IMR-90 (cell line): ENCODE measurements at regions not wholly inside any gene's neighbourhood (a gene's known extent, or its start where the extent isn't known, plus 50 kb on each side); places are given as distances from the start of the nearest gene placed in this dataset.

Source experiments
- FOS ChIP-seq: fragments of 150-350 bp; IDR thresholded peaks from 2 replicates; pipeline ENCODE4 v1.6.1; 2016; ENCODE audit warnings: low read depth, low read length
- MAFK ChIP-seq: IDR thresholded peaks from 2 replicates; pipeline ENCODE4 v1.6.1; 2012; ENCODE audit warnings: low read depth, low read length, improper control_type of control experiment
- MAZ ChIP-seq: IDR thresholded peaks from 2 replicates; pipeline ENCODE4 v1.6.1; 2012; ENCODE audit warnings: low read depth, mild to moderate bottlenecking, low read length, improper control_type of control experiment, moderate library complexity, borderline replicate concordance
- POLR2A ChIP-seq: IDR thresholded peaks from 2 replicates; pipeline ENCODE4 v1.6.1; 2012; ENCODE audit warnings: mild to moderate bottlenecking, low read depth, low read length
- RCOR1 ChIP-seq: IDR thresholded peaks from 2 replicates; pipeline ENCODE4 v1.6.1; 2012; ENCODE audit warnings: mild to moderate bottlenecking, low read length, improper control_type of control experiment; ENCODE audit not compliant: insufficient replicate concordance
- TF ChIP-seq, protein P1 (sequence below): conservative IDR thresholded peaks from 2 replicates; pipeline ENCODE4 v1.5.1; 2012; ENCODE audit warnings: mild to moderate bottlenecking, low read depth, low read length, improper control_type of control experiment
- TF ChIP-seq, protein P2 (sequence below): fragments of 150-350 bp; IDR thresholded peaks from 2 replicates; pipeline ENCODE4 v1.6.1; 2017; ENCODE audit warnings: mild to moderate bottlenecking, antibody characterized with exemption, low read length, low read depth

DNA sequence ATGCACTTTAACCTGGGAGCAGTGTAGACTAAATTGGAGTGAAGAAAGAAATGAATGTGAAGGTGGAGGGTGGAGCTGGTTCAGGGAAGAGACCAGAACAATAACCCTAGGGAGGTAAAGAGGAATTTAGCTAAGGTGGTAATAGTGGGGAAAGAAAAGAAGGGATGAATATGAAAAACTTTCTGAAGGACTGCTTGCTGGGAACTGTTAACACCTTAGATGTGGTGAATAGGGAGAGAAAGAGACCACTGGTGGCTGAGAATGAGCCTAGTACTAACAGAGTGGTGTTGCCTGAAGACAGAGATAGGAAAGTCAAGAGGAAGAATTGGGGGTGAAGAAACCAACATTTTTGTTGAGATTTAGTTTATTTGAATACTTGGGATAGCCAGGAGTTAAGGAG is 78.4 kb upstream of the HS3ST5 start:
- TF ChIP-seq, protein P1, sequence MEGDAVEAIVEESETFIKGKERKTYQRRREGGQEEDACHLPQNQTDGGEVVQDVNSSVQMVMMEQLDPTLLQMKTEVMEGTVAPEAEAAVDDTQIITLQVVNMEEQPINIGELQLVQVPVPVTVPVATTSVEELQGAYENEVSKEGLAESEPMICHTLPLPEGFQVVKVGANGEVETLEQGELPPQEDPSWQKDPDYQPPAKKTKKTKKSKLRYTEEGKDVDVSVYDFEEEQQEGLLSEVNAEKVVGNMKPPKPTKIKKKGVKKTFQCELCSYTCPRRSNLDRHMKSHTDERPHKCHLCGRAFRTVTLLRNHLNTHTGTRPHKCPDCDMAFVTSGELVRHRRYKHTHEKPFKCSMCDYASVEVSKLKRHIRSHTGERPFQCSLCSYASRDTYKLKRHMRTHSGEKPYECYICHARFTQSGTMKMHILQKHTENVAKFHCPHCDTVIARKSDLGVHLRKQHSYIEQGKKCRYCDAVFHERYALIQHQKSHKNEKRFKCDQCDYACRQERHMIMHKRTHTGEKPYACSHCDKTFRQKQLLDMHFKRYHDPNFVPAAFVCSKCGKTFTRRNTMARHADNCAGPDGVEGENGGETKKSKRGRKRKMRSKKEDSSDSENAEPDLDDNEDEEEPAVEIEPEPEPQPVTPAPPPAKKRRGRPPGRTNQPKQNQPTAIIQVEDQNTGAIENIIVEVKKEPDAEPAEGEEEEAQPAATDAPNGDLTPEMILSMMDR = no peak
- TF ChIP-seq POLR2A (no peak), RCOR1 (no peak), MAFK (no peak), MAZ (no peak), FOS (no peak)
- TF ChIP-seq, protein P2, sequence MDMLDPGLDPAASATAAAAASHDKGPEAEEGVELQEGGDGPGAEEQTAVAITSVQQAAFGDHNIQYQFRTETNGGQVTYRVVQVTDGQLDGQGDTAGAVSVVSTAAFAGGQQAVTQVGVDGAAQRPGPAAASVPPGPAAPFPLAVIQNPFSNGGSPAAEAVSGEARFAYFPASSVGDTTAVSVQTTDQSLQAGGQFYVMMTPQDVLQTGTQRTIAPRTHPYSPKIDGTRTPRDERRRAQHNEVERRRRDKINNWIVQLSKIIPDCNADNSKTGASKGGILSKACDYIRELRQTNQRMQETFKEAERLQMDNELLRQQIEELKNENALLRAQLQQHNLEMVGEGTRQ = no peak
